ENCODE measurements at regions not wholly inside any gene's neighbourhood (a gene's known extent, or its start where the extent isn't known, plus 50 kb on each side); places are given as distances from the start of the nearest gene placed in this dataset.
"Not testable (repeated sequence)": the region's sequence is repeated elsewhere in the genome, so short reads cannot be mapped to it uniquely, and the experiment has no call there.

DNA sequence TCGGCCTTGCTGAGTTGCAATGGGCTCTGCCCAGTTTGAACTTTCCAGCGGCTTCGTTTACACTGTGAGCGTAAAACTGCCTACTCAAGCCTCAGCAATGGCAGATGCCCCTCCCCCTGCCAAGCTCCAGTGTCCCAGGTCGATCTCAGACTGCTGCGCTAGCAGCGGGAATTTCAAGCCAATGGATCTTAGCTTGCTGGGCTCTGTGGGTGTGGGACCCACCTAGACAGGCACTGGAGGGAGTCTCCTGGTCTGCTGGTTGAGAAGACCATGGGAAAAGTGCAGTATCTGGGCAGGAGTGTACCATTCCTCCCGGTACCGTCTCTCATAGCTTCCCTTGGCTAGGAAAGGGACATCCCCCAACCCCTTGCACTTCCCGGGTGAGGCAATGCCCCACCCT is 88.2 kb downstream of the KLHL28 start:
- intact Hi-C loops (cut with micrococcal nuclease): no loop called here
- DNase-seq (ENCODE audit: low spot score): no peak
- Mint-ChIP-seq H3K36me3 (ENCODE audit: low read depth) (peaks cover 1% of the 10 kb centered on the region), H3K27ac (no peak overlapping the region), H3K27me3 (ENCODE audit: insufficient read depth) (no peaks in the 10 kb centered on the region), H3K9me3 (no peaks in the 10 kb centered on the region), H3K4me1 (ENCODE audit: low read depth) (no peaks in the 10 kb centered on the region), H3K4me3 (no peak overlapping the region)

DNA sequence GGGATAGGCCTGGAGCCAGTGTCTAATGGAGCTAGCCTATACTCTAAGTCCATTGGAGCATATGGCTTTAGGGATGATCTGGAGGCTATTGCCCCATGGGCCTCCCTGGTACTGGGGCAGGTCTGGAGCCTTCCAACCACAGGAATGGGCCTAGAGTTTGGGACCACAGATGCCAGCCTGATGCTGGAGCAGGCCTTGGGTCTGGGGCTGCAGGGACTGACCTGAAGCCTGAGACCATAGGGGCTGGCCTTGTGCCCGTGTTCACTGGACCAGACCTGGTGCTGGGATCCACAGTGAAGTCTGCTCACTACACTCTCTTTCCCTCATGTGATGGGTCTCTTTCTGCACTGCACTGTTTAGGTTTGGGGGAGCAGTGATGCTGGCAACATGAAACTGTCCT is 95.0 kb downstream of the KLHL28 start:
- no peak for DNase-seq (ENCODE audit: low spot score)
- Mint-ChIP-seq H3K9me3 (no peaks in the 10 kb centered on the region), H3K36me3 (ENCODE audit: low read depth) (peaks cover 1% of the 10 kb centered on the region), H3K4me1 (ENCODE audit: low read depth) (no peaks in the 10 kb centered on the region), H3K27me3 (ENCODE audit: insufficient read depth) (no peaks in the 10 kb centered on the region), H3K4me3 (no peak overlapping the region), H3K27ac (no peak overlapping the region)
- intact Hi-C loops (cut with micrococcal nuclease): no loop called here

DNA sequence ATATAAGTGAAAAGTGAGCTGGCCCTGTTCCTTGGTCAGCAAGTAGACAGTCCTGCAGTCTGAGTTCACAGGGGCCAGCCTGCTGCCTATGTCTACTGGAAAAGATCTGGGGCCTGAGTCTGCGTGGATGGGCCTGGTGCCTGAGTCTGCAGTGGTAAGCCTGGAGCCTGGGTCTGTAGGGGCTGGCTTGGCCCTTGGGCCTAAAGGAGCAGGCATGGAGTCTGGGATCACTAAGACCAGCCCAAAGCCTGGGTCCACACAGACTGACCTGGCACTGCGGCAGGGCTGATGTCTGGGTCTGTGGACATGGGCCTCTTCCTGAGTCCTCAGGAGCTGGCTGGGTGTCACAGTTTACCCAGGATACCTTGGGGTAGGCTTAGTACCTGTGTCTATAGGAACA is 95.4 kb downstream of the KLHL28 start:
- Mint-ChIP-seq H3K4me3 (no peak overlapping the region), H3K4me1 (ENCODE audit: low read depth) (no peaks in the 10 kb centered on the region), H3K27ac (no peak overlapping the region), H3K27me3 (ENCODE audit: insufficient read depth) (no peaks in the 10 kb centered on the region), H3K36me3 (ENCODE audit: low read depth) (peaks cover 1% of the 10 kb centered on the region), H3K9me3 (no peaks in the 10 kb centered on the region)
- intact Hi-C loops (cut with micrococcal nuclease): no loop called here
- no peak for DNase-seq (ENCODE audit: low spot score)

DNA sequence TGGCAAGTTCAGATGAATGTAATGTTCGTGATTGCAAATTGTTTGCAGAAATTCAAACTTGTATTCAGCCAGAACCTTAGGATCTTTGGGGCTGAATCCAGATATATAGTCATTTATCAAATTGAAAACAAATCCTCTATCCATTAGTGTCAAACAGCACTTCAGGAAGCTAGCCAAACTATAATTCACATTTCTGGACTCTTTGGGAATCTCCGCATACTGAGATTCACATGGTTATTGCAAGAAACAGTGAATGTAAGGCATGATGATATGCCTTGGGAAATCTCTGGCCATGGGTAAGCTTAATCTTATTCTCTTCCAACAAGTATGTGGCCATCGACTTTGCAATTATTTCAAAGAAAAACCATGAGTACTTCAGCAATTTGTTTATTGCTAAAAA is 98.5 kb downstream of the KLHL28 start:
- DNase-seq (ENCODE audit: low spot score): no peak
- H3K9me3 Mint-ChIP-seq: no peaks in the 10 kb centered on the region
- H3K36me3 Mint-ChIP-seq (ENCODE audit: low read depth): no peaks in the 10 kb centered on the region
- H3K4me1 Mint-ChIP-seq (ENCODE audit: low read depth): no peaks in the 10 kb centered on the region
- no peaks in the 10 kb centered on the region for H3K27me3 Mint-ChIP-seq (ENCODE audit: insufficient read depth)
- no peak overlapping the region for H3K4me3 Mint-ChIP-seq
- no peak overlapping the region for H3K27ac Mint-ChIP-seq
- intact Hi-C loops (cut with micrococcal nuclease): no loop called here

DNA sequence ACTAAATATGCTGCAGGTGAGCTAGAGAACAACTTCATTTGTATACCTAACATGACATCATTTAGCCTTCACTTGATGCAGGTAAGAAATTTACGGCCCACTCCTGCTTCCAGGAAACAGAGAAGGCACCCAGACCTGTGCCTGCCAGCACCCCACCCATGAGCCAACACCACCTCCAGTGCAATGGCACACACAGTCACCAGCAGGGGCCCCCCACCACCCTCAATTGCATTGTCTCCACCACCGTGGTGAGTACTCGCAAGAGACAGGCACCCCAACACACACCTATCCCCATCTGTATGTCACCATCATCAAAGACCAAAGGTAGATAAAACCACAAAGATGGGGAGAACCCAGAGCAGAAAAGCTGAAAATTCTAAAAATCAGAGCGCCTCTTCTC is 107.6 kb downstream of the KLHL28 start:
- Mint-ChIP-seq H3K27me3 (ENCODE audit: insufficient read depth) (peaks cover 2% of the 10 kb centered on the region), H3K4me3 (no peak overlapping the region), H3K36me3 (ENCODE audit: low read depth) (no peaks in the 10 kb centered on the region), H3K4me1 (ENCODE audit: low read depth) (no peaks in the 10 kb centered on the region), H3K27ac (no peak overlapping the region), H3K9me3 (no peaks in the 10 kb centered on the region)
- intact Hi-C loops (cut with micrococcal nuclease): no loop called here
- DNase-seq (ENCODE audit: low spot score): no peak

DNA sequence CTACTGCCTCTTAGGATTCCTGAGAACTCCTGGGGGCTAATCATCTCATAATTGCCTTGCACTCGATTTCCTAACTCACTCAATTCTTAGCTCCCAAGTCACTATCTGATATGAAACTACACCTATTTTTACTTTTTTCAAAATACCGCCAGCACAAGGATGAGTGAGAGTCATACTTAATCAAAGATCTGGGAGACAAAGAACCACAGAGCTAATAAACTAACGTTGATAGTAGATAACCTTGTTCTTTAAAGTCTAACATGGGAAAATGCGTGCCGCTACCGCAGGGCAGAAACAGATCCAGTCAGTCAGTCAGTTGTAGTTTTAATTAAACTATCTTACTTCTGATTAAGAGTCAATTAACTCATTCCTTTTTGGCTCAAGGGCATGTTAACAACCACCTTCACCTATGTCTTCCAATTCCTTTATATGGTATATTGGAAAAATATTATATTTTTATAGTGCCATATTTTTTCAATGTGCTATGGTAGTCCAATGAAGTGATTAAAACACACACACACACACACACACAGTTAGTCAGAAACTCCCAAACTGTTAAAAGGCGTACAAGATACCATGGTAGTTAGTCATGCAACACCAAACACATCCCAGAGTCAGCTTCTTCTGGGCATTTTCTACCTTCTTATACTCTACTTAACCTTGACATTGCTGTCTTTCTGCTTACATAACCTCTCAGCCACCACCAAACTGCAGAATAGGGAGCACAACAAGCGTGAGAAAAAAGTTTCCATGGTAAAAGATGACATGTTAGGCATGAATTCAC is 114.0 kb downstream of the KLHL28 start:
- intact Hi-C loops (cut with micrococcal nuclease): loop anchor here (5.0 kb wide), 1 partner anchor 420 kb away; no protein-coding TSS in a partner anchor
- DNase-seq (ENCODE audit: low spot score): no peak
- H3K36me3 Mint-ChIP-seq (ENCODE audit: low read depth): no peaks in the 10 kb centered on the region
- H3K4me3 Mint-ChIP-seq: no peak overlapping the region
- H3K9me3 Mint-ChIP-seq: no peaks in the 10 kb centered on the region
- no peaks in the 10 kb centered on the region for H3K4me1 Mint-ChIP-seq (ENCODE audit: low read depth)
- no peak overlapping the region for H3K27ac Mint-ChIP-seq
- peaks cover 8% of the 10 kb centered on the region for H3K27me3 Mint-ChIP-seq (ENCODE audit: insufficient read depth)

DNA sequence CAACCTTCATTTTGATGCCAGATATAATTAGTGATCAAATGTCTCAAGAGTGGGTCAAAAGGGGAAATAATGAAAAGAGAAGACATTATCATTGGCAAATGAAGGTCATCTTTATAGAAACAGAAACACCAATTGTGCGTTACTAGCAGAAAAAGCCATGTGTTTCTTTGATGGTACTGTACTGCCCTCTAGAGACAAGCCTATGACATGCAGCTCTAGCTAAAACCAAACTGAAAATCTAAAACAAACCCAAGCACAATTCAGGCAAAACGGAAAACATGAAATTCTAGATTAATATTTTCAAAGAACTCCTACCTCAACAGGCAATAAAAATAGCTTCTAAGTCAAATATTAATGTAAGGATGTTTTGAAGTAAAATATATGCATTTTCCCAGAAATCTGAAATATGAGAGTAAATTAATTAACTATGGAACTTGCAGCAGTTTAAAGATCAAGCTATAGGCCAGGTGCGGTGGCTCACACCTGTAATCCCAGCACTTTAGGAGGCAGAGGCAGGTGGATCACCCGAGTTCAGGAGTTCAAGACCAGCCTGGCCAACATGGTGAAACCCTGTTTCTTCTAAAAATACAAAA is 115.4 kb downstream of the KLHL28 start:
- DNase-seq (ENCODE audit: low spot score): no peak
- Mint-ChIP-seq H3K27ac (no peak overlapping the region), H3K27me3 (ENCODE audit: insufficient read depth) (peaks cover 8% of the 10 kb centered on the region), H3K4me3 (no peak overlapping the region), H3K36me3 (ENCODE audit: low read depth) (no peaks in the 10 kb centered on the region), H3K9me3 (no peaks in the 10 kb centered on the region), H3K4me1 (ENCODE audit: low read depth) (no peaks in the 10 kb centered on the region)
- intact Hi-C loops (cut with micrococcal nuclease): loop anchor here (5.0 kb wide), 1 partner anchor 421 kb away; no protein-coding TSS in a partner anchor

DNA sequence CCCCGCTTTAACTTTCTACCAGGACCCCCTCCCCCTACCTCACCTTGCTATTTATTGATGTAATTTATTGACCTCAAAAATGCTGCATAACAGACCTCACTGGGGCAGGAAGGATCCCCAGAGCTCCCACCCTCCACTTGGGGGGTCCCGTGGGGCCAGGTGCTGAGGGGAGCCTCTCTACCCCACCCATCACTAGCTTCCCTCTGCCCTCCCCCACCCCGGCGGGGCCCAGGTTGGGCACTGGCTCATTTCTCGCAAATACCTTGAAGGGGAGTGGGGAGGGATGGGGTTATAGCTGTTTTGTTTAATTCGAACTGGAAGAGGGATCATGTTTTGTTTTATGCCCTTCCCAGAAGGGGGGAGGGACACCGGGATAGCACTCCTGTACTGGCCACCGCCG is 125.8 kb downstream of the KLHL28 start:
- H3K36me3 Mint-ChIP-seq (ENCODE audit: low read depth); H3K9me3 Mint-ChIP-seq; DNase-seq (ENCODE audit: low spot score); intact Hi-C loops (cut with micrococcal nuclease); H3K4me3 Mint-ChIP-seq; H3K27me3 Mint-ChIP-seq (ENCODE audit: insufficient read depth); H3K4me1 Mint-ChIP-seq (ENCODE audit: low read depth); H3K27ac Mint-ChIP-seq: not testable (repeated sequence)

DNA sequence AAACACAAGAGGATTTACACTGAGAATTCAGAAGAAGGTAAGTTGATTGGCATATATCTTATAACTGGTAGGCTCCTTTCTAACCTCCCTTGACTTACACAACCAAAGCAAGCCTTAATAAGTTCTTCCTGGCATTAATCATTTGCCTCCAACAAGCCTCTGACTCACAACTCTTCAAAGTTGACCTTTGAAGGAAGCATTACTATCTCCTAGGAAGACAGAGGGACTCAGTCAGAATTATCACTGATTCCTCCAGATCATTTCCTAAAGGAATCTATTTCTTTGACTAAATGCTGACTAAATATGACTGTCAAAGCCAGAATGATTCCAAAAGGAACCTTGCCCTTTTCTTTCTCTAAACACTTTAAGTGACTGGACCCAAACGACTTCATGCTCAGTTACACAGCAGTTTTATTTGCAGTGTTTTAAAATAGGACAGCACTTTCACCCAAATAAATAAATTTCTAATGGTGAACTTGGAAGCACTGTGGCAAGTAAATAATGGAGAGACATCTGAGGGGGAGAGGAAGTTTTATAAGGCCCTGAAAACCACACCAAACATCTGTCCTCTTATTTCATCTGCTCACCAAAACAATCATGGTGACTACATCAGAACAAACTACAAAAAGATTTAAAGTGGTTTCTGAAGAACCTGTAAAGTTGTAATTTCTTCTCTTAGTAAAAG is 128.2 kb downstream of the KLHL28 start:
- intact Hi-C loops (cut with micrococcal nuclease): no loop called here
- Mint-ChIP-seq H3K27ac (no peak overlapping the region), H3K4me3 (no peak overlapping the region), H3K9me3 (no peaks in the 10 kb centered on the region), H3K4me1 (ENCODE audit: low read depth) (no peaks in the 10 kb centered on the region), H3K27me3 (ENCODE audit: insufficient read depth) (peaks cover 3% of the 10 kb centered on the region), H3K36me3 (ENCODE audit: low read depth) (no peaks in the 10 kb centered on the region)
- no peak for DNase-seq (ENCODE audit: low spot score)

DNA sequence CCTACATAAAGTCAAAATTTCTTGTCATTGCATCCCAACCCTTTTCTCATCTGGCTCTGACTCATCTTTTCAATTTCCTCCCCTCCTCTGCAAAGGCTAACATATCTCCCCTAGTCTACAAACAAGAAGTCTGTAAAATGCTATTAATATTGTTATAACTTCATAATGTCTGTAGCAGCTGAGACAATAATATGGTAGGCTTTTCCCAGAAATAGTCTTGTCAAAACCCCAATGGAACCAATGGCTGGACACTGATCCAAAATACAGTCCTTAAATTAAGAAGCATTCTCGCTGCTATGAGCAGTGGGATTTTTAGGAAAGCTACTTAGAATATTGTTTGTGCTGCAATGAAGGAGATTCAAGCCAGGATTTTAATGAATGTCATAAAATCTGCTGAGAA is 131.4 kb downstream of the KLHL28 start:
- no peak for DNase-seq (ENCODE audit: low spot score)
- Mint-ChIP-seq H3K27me3 (ENCODE audit: insufficient read depth) (peaks cover 3% of the 10 kb centered on the region), H3K27ac (no peak overlapping the region), H3K4me1 (ENCODE audit: low read depth) (no peaks in the 10 kb centered on the region), H3K36me3 (ENCODE audit: low read depth) (no peaks in the 10 kb centered on the region), H3K9me3 (no peaks in the 10 kb centered on the region), H3K4me3 (no peak overlapping the region)
- intact Hi-C loops (cut with micrococcal nuclease): no loop called here

DNA sequence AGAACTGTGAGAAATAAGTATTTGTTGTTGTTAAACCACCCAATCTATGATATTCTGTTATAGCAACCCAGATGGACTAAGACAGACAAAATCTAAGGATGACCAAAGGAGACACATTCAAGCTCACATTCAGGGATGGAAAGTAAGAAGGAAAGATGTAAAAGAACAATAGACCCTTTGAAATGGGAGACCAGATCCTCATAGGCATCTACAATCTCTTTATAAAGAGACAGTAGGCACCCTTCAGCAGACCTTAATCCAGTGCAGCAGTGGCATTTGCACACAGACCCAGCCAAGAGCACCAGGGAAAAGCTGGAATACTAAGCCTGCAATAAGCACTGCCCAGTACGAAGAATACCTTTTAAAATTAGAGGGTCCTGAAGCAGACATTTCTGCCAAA is 132.7 kb downstream of the KLHL28 start:
- Mint-ChIP-seq H3K36me3 (ENCODE audit: low read depth) (no peaks in the 10 kb centered on the region), H3K4me1 (ENCODE audit: low read depth) (no peaks in the 10 kb centered on the region), H3K9me3 (no peaks in the 10 kb centered on the region), H3K4me3 (no peak overlapping the region), H3K27me3 (ENCODE audit: insufficient read depth) (peaks cover 3% of the 10 kb centered on the region), H3K27ac (no peak overlapping the region)
- no peak for DNase-seq (ENCODE audit: low spot score)
- intact Hi-C loops (cut with micrococcal nuclease): no loop called here

DNA sequence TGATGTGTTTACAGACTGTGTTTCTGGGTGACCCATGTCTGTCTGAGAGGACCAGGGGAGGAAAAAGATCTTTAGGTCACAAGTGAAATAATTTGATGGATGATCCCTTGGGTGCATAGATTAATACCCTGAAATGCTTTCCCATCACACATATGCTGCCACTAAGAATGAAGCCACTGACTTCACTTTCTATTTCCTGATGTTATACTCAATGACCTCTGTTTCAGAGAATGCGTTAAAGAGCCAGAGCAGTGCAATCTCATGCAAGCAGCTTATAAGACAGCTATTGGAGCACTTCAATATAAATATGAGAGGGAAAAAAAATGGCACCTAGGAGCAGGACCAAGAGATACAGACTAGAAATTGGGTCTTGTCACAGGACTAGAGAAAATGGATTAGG is 133.7 kb downstream of the KLHL28 start:
- peaks cover 3% of the 10 kb centered on the region for H3K27me3 Mint-ChIP-seq (ENCODE audit: insufficient read depth)
- no peaks in the 10 kb centered on the region for H3K4me1 Mint-ChIP-seq (ENCODE audit: low read depth)
- intact Hi-C loops (cut with micrococcal nuclease): no loop called here
- H3K27ac Mint-ChIP-seq: no peak overlapping the region
- no peaks in the 10 kb centered on the region for H3K9me3 Mint-ChIP-seq
- no peaks in the 10 kb centered on the region for H3K36me3 Mint-ChIP-seq (ENCODE audit: low read depth)
- no peak overlapping the region for H3K4me3 Mint-ChIP-seq
- DNase-seq (ENCODE audit: low spot score): no peak

DNA sequence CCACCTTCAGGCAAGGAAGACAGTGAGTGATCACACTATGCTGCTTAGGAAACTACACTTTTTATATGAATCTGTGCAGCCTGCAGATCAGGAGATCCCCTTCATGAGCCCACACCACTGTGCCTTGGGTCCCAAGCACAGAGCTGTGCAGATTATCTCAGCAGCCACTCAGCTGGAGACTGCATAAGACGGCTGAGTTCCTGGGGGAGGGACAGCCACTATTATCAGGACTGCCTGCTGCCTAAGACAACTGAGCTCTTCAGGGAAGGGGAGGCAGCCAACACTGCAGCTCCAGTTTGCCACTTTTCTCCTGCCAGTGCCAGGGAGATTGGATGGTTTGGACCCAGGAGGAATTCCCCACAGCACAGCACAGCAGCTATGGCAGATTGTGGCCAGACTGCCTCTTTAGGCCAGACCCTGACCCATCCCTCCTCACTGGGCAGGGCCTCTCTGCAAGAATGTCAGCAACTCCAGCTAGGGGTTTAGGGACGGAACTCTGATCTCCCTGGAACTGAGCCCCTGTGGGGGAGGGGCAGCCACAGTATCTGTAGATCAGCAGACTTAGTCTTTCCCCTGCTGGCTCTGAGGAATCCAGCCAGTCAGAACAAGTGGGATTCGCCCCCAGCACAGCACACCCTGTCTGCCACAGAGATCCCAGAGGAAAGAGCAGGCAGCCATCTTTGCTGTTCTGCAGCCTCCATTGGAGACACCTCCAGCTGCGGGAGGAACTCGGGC is 141.3 kb downstream of the KLHL28 start:
- Mint-ChIP-seq H3K4me1 (ENCODE audit: low read depth) (no peaks in the 10 kb centered on the region), H3K36me3 (ENCODE audit: low read depth) (no peaks in the 10 kb centered on the region), H3K4me3 (no peak overlapping the region), H3K27ac (no peak overlapping the region), H3K27me3 (ENCODE audit: insufficient read depth) (peaks cover 2% of the 10 kb centered on the region), H3K9me3 (peaks cover 3% of the 10 kb centered on the region)
- intact Hi-C loops (cut with micrococcal nuclease): no loop called here
- no peak for DNase-seq (ENCODE audit: low spot score)

Measured in activated T-helper 1 cell treated with anti-CD3 and anti-CD28 coated beads, Interleukin-12 subunit alpha, Interleukin-12 subunit beta, Interleukin-2, Interleukin-4 antibody, amounts not matched to agents 30 ng/mL and 10 ng/mL and 1 ng/mL, durations not matched to agents 14 hours and 24 hours and 36 hours (primary cell).